Uterus (tissue), 3 donors: ENCODE measurements at regions not wholly inside any gene's neighbourhood (a gene's known extent, or its start where the extent isn't known, plus 50 kb on each side); places are given as distances from the start of the nearest gene placed in this dataset.

ENCODE experiments used
- DNase-seq, 2 donors: peaks; one replicate each; pipeline ENCODE4 v3.0.0-alpha.2; 2019 to 2020
- H3K27ac ChIP-seq, 2 donors: fragments of 200-600 bp; sonication (generic); 1 replicate in 1 of 2; 2 replicates in 1 of 2; pipeline ENCODE4 v1.5.1; 2016 to 2018
- H3K27me3 ChIP-seq, 2 donors: fragments of 200-600 bp; sonication (generic); one replicate each; pipeline ENCODE4 v1.5.1; 2018 to 2019; ENCODE audit warnings: control low read depth in 1 of 2
- H3K36me3 ChIP-seq, 2 donors: fragments of 200-600 bp; sonication (generic); one replicate each; pipeline ENCODE4 v1.5.1; 2019; ENCODE audit warnings: control low read depth in 1 of 2
- H3K4me1 ChIP-seq, 2 donors: fragments of 200-600 bp; sonication (generic); one replicate each; pipeline ENCODE4 v1.5.1; 2018 to 2019; ENCODE audit warnings: control low read depth in 1 of 2
- H3K4me3 ChIP-seq, 2 donors: fragments of 200-600 bp; sonication (generic); 1 replicate in 1 of 2; 2 replicates in 1 of 2; pipeline ENCODE4 v1.5.1; 2018 to 2019; ENCODE audit warnings: mild to moderate bottlenecking in 1 of 2
- H3K9me3 ChIP-seq, 2 donors: fragments of 200-600 bp; sonication (generic); one replicate each; pipeline ENCODE4 v1.5.1; 2019; ENCODE audit warnings: control low read depth in 1 of 2
- POLR2A ChIP-seq, 2 donors: fragments of 450-650 bp; IDR thresholded peaks; one replicate each; pipeline ENCODE4 v1.6.1; 2016; ENCODE audit warnings: antibody characterized with exemption in 2 of 2, mild to moderate bottlenecking in 1 of 2, moderate library complexity in 1 of 2
- intact Hi-C: fragments of 100-400 bp; cut with DNase I; formaldehyde crosslinking; loops from one replicate; pipeline ENCODE4 v1.15.1; 2023; ENCODE audit warnings: low total_unique reads
- TF ChIP-seq, protein P1 (sequence below), 4 experiments: fragments of 200-600 bp in 2 of 4; fragments of 450-650 bp in 2 of 4; sonication (generic) in 2 of 4; IDR thresholded peaks; one replicate each; pipeline ENCODE4 v1.5.1; 2016 to 2019; ENCODE audit warnings: antibody characterized with exemption in 4 of 4, mild to moderate bottlenecking in 2 of 4, moderate library complexity in 1 of 4
- donor health status: DM: yes; HTN: yes; CAD: no.

DNA sequence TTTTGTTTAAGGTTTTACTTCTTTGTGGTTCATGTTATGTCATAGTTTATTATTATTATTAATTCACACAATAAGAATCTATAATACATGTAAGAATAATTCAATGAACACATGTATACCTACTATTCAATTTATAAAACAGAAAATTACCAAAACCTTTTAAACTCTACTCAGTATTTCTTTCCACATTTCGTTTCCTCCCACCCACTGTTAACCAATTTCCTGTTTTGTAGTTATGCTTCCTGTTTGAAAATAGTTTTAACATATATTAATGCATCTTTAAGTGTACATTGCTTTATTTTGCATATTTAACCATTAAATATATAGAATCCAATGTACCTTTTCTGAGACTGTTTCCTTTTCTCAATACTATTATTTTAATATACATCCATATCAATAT lies 397.9 kb upstream of the SPTLC3 start:
- intact Hi-C loops = no loop called here
- H3K27me3 ChIP-seq = no peaks in the 10 kb centered on the region
- no peak overlapping the region for H3K27ac ChIP-seq
- no peaks in the 10 kb centered on the region for H3K36me3 ChIP-seq
- H3K4me3 ChIP-seq = no peak overlapping the region
- H3K9me3 ChIP-seq = no peaks in the 10 kb centered on the region
- no peak for DNase-seq
- no peak for TF ChIP-seq POLR2A (IDR thresholded peaks at IDR 0.05)
- TF ChIP-seq, protein P1, sequence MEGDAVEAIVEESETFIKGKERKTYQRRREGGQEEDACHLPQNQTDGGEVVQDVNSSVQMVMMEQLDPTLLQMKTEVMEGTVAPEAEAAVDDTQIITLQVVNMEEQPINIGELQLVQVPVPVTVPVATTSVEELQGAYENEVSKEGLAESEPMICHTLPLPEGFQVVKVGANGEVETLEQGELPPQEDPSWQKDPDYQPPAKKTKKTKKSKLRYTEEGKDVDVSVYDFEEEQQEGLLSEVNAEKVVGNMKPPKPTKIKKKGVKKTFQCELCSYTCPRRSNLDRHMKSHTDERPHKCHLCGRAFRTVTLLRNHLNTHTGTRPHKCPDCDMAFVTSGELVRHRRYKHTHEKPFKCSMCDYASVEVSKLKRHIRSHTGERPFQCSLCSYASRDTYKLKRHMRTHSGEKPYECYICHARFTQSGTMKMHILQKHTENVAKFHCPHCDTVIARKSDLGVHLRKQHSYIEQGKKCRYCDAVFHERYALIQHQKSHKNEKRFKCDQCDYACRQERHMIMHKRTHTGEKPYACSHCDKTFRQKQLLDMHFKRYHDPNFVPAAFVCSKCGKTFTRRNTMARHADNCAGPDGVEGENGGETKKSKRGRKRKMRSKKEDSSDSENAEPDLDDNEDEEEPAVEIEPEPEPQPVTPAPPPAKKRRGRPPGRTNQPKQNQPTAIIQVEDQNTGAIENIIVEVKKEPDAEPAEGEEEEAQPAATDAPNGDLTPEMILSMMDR (IDR thresholded peaks at IDR 0.05) = no peak
- no peaks in the 10 kb centered on the region for H3K4me1 ChIP-seq

DNA sequence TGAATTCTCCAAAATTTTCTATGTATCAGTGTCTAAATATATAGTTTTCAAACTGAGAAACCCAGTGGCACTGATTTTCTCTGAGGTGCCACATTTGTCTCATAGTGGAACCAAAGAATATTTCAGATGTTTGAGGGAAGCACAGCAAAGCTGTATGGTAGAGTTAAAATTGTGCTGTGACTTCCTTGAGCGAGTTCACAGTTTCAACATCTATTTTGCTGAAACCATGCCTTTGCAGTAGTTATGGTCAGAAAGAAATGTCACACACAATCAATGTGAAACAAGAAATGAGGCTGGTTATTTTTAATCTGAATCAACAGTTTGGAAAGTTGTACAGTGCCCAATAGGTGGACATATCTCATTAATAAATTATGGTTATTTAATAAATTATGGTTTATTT lies 394.0 kb upstream of the SPTLC3 start:
- Histone ChIP-seq H3K4me1 (no peaks in the 10 kb centered on the region), H3K27me3 (no peaks in the 10 kb centered on the region), H3K27ac (no peak overlapping the region), H3K4me3 (no peak overlapping the region), H3K36me3 (no peaks in the 10 kb centered on the region), H3K9me3 (no peaks in the 10 kb centered on the region)
- no peak for DNase-seq
- intact Hi-C loops = no loop called here
- TF ChIP-seq POLR2A (IDR thresholded peaks at IDR 0.05) = no peak
- TF ChIP-seq, protein P1 (IDR thresholded peaks at IDR 0.05) = no peak

DNA sequence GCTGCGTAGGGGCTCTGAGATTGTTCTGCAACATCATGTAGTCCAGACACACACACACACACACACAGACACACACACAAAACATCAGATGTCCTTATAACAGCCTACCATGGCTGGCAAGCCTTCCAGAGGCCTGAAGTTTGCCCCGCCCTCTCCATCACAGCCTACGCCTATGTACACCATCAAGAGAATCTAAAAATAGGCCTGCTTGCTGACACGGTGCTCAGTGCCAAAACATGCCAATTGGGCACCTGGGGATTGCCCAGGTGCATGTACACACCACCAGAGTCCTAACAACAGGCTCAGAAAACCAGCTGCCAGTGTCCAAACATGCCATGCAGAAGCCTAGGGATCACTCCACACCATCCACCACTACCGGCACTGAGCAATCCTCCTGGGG lies 391.7 kb upstream of the SPTLC3 start:
- intact Hi-C loops = no loop called here
- Histone ChIP-seq H3K4me1 (no peaks in the 10 kb centered on the region), H3K27me3 (no peaks in the 10 kb centered on the region), H3K36me3 (no peaks in the 10 kb centered on the region), H3K9me3 (no peaks in the 10 kb centered on the region), H3K27ac (no peak overlapping the region), H3K4me3 (no peak overlapping the region)
- no peak for DNase-seq
- TF ChIP-seq POLR2A (IDR thresholded peaks at IDR 0.05) = no peak
- TF ChIP-seq, protein P1 (IDR thresholded peaks at IDR 0.05) = no peak

DNA sequence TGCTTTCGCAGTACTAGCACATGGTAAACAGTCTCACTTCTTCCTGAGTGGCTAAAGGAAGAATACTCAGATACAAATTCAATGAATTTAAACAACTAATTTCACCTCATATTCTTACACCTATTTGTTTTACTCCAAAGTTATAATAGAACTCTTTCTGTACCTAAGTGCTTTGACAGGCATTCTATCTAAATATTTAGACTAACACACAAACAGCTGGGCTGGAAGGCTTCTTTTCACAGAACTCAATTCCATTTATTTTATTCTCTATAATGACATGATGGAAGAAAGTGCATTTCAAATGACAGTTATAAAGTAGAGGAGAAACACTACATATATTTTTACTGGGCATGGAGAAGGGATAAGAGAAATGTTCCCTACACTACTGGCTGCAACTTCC lies 384.9 kb upstream of the SPTLC3 start:
- H3K27me3 ChIP-seq = no peaks in the 10 kb centered on the region
- H3K4me1 ChIP-seq = no peaks in the 10 kb centered on the region
- no peaks in the 10 kb centered on the region for H3K9me3 ChIP-seq
- TF ChIP-seq POLR2A (IDR thresholded peaks at IDR 0.05) = no peak
- TF ChIP-seq, protein P1 (IDR thresholded peaks at IDR 0.05) = no peak
- H3K27ac ChIP-seq = no peak overlapping the region
- H3K36me3 ChIP-seq = no peaks in the 10 kb centered on the region
- no peak for DNase-seq
- no peak overlapping the region for H3K4me3 ChIP-seq
- intact Hi-C loops = no loop called here

DNA sequence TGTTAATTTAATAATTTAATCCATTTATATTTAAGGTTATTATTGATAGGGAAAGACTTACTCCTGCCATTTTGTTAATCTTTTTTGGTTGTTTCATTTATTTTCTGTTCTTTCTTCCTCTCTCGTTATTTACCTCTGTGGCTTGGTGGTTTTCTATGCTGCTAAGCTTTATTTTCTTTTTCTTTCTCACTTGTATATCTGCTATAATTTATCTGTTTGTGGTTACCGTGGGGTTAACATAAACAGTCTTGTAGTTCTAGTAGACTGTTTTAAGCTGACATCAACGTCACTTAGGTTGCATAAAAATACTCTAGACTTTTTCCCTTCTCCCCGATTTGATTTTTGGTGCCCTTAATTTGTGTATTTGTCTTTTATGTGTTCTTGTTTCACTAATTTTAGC lies 381.3 kb upstream of the SPTLC3 start:
- H3K9me3 ChIP-seq = no peaks in the 10 kb centered on the region
- H3K27ac ChIP-seq = no peak overlapping the region
- intact Hi-C loops = no loop called here
- DNase-seq = no peak
- H3K27me3 ChIP-seq = no peaks in the 10 kb centered on the region
- H3K4me1 ChIP-seq = no peaks in the 10 kb centered on the region
- no peaks in the 10 kb centered on the region for H3K36me3 ChIP-seq
- TF ChIP-seq, protein P1 (IDR thresholded peaks at IDR 0.05) = no peak
- TF ChIP-seq POLR2A (IDR thresholded peaks at IDR 0.05) = no peak
- no peak overlapping the region for H3K4me3 ChIP-seq
